H1 (cell line): ENCODE measurements at regions not wholly inside any gene's neighbourhood (a gene's known extent, or its start where the extent isn't known, plus 50 kb on each side); places are given as distances from the start of the nearest gene placed in this dataset.

ENCODE experiments used
- CHD2 ChIP-seq: IDR thresholded peaks from 2 replicates; pipeline ENCODE4 v1.6.1; 2012; ENCODE audit warnings: low read length, improper control_type of control experiment
- HDAC6 ChIP-seq: IDR thresholded peaks from one replicate; pipeline ENCODE4 v1.7.1; 2012; ENCODE audit warnings: low read depth, mild to moderate bottlenecking, inconsistent platforms, low read length, moderate library complexity
- POLR2A ChIP-seq, 2 experiments: IDR thresholded peaks; 1 replicate in 1 of 2; 2 replicates in 1 of 2; pipeline ENCODE4 v1.6.1; 2011; ENCODE audit warnings: low read depth in 2 of 2, low read length in 2 of 2, mild to moderate bottlenecking in 2 of 2; ENCODE audit errors: control extremely low read depth in 1 of 2

- TF ChIP-seq CHD2 (no peak), HDAC6 (no peak), POLR2A (IDR thresholded peaks at IDR 0.05; ENCODE audit: control extremely low read depth in 1 of 2, low read depth in 2 of 2, low read length in 2 of 2) (no peak)
- TF ChIP-seq, all 59 proteins: peak for 2
Measured at GRCh38 chr12:19739195-19739776, 300.0 kb downstream of the AEBP2 start (continued).
